ENCODE measurements at regions not wholly inside any gene's neighbourhood (a gene's known extent, or its start where the extent isn't known, plus 50 kb on each side); places are given as distances from the start of the nearest gene placed in this dataset.
A peak's percentile ranks its signal among the peaks of the same experiment; 100 is the strongest.
"Not testable (repeated sequence)": the region's sequence is repeated elsewhere in the genome, so short reads cannot be mapped to it uniquely, and the experiment has no call there.

DNA sequence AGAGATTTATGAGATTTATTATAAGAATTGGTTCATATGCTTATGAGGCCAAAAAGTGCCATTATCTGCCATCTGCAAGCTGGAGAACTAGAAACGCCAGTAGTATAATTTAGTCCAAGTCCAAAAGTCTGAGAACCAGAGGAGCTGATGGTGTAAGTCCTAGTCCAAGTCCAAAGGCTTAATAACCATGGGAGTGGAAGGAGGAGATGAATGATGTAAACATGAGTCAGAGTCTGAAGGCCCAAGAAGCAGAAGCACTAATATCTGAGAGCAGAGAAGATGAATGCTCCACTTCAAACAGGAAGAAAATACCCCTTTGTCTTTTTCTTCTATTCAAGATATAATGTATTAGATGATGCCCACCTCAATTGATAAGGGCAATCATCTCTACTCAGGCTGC, 185.7 kb downstream of the CGGBP1 start:
- peak; percentile 1 for DNase-seq (ENCODE audit: low read depth)

DNA sequence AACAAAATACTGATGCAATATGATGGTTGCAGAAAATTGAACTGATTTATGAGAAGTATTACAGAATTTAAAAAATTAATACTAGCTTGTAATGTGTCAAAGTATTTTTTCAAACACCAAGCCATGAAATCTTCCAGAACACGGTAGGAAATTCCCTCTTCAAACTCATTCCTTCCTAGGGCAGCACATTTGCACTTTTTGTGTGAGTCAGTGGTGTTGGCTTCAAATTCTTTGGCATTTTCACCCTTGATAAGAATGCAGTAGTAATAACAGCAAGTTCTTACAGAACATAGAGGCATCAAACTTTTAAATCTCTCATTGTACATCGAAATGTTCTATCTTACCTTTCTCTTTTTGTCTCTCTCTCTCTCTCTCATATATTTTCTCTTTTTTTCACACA, 191.8 kb downstream of the CGGBP1 start:
- no peak for DNase-seq (ENCODE audit: low read depth)

DNA sequence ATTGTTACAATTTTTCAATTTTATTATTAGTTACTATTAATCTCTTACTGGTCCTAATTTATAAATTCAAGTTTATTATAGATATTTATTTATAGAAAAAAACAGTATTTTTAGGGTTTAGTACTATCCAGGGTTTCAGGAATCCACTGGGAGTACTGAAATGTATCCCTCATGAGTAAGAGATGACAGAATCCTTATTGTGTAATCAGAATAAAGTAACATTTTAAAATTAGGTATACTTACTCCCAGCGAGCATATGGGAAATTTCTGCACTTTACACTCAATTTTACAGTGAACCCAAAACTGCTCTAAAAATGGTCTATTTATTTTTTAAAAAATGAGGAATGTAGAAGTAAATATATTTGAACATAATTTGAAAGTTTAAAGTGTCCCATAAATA, 202.7 kb downstream of the CGGBP1 start:
- no peak for DNase-seq (ENCODE audit: low read depth)

DNA sequence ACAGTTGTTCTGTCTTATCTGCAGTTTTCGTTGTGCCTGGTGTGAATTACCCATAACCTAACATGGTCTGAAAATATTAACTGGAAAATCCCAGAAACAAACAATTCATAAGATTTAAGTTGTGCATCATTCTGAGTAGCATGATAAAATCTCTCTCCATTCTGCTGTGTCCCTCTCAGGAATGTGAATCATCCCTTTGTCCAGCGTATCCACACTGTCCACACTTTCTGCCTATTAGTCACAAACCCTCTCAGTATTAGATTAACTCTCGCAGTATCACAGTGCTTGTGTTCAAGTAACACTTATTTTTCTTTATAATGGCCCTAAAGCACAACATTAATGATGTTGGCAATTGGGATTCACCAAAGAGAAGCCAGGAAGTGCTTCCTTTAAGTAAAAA, 203.2 kb downstream of the CGGBP1 start:
- DNase-seq (ENCODE audit: low read depth) = no peak

DNA sequence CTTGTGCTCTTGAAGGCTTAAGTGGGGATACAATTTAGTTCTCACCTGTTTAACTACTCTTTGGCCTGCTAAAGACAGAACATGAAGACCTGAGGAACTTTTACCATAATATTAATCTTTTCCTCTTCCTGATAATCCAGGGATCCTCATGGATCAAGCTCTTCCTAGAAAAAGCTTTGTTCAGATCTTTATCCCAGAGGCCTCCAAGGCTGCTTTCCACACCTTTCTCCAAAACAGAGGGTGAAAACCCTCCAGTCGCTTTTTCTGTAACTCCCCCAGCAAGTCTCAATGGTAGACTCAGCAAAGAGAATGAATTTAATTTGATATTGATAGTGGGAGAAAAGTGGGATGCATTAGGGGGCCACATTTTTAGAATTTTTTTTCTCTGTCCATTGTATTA, 203.6 kb downstream of the CGGBP1 start:
- DNase-seq (ENCODE audit: low read depth) = no peak

DNA sequence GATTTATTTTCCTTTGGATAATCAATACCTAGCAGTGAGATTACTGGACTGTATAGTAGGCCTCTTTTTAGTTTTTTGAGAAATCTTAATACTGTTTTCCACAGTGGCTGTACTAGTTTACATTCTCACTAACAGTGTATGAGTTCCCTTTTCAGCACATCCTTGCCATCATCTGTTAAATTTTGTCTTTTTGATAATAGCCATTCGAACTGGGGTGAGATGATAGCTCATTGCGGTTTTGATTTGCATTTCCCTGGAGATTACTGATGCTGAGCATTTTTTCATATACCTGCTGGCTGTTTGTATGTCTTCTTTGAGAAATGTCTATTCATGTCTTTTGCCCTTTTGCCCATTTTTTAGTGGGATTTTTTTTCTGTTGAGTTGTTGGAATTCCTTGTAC, 210.8 kb downstream of the CGGBP1 start:
- DNase-seq (ENCODE audit: low read depth) = no peak

DNA sequence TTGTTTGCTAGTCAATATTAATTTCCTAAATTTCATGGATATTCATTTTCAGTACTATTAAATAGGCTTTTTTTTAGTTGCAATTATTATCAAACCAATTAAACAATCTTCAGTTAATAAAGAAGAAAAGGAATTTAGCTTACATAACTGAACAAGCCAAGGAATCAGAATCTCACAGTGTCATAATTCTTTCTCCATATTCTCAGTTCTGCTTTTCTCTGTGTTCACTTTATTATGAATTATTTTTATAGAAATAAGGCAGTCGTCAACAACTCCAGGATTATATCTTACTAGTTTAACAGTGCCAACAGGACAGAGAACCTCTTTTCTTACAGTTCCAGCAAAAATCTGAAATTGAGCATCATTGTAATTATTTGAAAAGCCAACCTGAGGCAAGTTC, 221.7 kb downstream of the CGGBP1 start:
- no peak for DNase-seq (ENCODE audit: low read depth)

DNA sequence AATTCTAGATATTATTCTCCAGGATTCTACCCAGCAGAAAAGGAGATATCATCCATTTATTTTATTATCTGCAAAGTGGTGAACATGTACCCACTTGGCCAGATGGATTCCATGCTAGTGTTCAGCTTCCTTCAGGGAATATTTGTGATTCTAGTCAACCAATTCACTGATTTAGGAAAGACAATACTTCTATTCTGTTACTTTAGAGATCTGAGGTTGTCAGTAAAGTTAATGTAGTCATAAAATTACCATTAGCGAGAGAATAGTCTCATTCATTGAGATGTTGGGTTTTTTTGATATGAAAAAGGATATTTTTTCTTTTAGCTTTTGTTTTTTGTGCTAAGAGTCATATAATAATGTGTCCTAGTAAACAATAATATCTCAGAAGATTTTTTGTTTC, 222.8 kb downstream of the CGGBP1 start:
- DNase-seq (ENCODE audit: low read depth) = no peak

DNA sequence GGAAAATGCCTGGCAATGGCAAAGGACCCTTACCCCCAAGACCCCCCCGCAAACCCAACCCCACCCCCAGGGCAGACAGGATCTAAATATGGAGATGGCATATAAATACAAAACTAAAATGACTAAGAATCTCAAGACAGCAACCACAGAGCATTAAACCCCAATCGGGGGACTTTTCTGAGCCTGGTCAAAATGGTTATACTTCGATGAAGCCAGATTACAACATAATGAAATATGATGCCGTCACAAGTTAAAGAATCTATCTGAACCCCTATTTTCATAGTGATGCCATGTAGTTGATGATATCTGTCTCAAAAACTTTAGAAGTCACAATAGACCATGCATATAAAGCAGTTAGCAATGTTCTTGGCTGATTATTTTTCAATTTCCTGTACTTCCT, 223.6 kb downstream of the CGGBP1 start:
- DNase-seq (ENCODE audit: low read depth) = no peak

DNA sequence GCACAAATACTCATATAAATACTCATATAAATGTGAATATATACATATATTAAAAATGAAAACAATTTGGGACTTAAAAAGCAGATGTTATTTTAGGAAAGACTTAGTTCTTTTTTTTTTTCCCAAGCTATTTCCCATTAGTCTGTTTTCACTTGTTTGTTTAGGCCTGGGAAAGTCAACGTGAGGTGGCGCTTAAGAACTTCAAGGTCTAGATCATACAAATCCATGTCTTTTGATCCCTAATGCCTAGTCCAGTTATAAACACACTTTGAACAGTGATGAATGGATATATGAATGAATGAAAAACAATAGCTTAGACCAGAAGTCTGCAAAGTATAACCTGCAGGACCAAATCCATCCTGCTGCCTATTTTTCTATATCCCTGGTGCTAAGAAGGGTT, 224.5 kb downstream of the CGGBP1 start:
- no peak for DNase-seq (ENCODE audit: low read depth)

DNA sequence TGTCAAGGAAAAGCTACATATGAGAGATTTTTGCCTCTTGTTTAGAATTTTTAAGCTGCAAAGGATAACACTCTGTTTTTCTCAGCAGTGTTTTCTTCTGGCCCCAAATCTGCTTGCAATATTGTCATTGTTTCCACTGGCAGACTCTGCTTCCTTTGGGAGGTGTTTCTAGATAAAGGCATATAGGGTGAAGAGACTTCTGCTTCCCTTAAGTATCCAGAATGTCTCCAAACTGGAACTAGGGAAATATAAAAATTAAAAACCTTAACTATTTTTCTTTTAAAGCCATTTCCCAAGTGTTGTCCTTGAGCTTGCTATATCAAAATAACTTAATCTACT, 225.8 kb downstream of the CGGBP1 start:
- DNase-seq (ENCODE audit: low read depth) = no peak

DNA sequence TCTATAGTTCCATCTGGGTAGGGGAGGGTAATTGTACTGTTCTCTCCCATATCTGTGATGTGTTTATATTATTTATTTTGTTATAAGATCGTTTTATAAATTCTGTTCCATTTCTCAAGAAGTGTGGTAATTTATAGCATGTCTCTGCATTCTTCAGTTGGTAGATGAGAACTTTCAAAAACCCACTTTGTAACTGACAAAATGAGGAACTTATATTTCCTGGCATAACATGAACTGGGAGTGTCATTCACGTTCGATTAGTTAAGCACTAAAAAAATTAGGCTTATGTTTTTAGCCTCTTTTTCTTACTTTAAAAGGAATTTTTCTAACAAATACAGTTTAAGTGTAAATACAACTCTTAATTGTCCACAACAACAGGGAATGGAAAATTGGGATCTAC, 230.8 kb downstream of the CGGBP1 start:
- DNase-seq (ENCODE audit: low read depth) = no peak

DNA sequence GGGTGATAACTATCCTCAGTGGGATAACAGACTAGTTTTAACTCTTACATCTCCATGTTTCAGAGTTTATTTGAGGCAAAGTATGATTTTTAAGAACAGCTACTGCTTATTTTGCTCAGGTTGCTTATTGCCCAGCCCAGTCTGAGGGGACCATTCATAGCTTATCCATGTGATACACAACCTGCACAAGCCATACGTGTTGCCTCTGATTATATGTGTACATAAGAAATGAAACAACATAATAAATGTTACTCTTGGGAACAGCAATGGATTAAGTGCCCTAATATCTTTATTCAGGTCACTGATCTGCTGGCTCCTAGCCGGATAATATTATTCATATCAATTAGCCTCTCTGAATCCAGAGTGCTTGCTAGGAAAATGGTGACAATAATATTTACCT, 236.2 kb downstream of the CGGBP1 start:
- no peak for DNase-seq (ENCODE audit: low read depth)

DNA sequence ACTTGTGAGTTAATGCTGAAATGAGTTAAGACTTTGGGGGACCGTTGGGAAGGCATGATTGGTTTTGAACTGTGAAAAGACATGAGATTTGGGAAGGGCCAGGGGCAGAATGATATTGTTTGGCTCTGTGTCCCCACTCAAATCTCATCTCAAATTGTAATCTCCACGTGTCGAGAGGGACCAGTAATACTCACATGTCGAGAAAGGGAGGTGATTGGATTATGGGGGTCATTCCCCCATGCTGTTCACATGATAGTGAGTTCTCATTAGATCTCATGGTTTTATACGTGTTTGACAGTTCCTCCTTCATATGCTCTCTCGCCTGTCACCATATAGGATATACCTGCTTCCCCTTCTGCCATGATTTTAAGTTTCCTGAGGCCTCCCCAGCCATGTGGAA, 245.3 kb downstream of the CGGBP1 start:
- DNase-seq (ENCODE audit: low read depth) = not testable (repeated sequence)

DNA sequence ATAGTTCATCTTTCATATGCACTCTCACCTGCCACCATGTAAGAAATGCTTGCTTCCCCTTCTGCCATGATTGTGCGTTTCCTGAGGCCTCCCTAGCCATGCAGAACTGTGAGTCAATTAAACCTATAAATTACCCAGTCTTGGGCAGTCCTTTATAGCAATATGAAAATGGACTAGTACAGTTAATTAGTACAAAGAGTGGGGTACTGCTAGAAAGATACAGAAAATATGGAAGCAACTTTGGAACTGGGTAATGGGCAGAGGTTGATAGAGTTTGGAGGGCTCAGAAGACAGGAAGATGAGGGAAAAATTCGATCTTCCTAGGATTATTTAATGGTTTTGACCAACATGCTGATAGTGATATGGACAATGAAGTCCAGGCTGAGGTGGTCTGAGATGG, 246.9 kb downstream of the CGGBP1 start:
- DNase-seq (ENCODE audit: low read depth) = no peak

DNA sequence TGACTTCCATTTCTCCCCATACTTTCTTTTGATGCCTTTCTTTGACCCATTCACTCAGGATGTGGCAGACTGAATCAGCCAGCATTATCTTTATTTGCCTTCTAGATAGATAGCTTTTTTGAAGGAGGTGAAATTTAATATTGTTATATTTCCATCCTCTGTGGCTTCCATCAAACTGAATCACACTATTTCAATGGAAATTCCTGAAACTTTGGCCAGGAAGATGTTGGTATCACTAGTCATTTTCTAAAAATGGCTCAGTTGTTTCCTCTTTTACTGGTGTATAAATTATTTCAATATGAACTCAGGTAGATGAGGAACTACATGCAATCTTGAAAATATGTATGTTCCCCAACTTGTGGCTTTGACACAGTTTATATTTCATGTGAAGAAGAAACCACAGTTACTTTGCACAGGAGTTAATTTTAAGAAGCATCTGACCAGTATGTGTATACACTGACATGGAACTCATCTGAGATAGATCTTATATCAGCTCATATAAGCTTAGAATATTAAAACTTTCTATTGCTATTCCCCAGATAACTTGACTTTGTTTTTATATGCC, 248.3 kb downstream of the CGGBP1 start:
- DNase-seq (ENCODE audit: low read depth) = no peak

DNA sequence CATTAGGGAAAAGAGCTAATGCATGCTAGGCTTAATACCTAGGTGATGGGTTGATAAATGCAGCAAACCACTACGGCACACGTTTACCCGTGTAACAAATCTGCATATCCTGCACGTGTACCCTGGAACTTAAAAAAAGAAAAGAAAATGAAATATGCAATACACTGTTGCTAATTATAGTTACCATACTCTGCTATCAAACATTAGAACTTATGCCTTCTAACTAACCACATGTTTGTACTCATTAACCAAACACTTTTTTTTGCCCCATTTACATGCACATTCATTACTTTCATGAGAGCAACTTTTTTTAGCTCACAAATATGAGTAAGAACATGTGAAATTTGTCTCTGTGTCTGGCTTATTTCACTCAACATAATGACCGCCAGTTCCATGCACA, 253.1 kb downstream of the CGGBP1 start:
- DNase-seq (ENCODE audit: low read depth) = no peak

DNA sequence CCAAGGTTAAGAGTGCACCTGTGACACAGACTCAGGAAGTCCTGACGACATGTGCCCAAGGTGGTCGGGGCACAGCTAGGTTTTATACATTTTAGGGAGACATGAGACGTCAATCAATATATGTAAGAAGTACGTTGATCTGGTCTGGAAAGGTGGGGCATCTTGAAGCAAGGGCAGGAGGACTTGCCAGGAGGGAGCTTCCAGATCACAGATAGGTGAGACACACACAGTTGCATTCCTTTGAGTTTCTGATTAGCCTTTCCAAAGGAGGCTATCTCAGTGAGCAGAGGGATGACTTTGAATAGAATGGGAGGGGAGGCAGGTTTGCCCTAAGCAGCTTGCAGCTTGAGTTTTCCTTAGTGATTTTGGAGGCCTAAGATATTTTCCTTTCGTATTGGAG, 257.4 kb downstream of the CGGBP1 start:
- no peak for DNase-seq (ENCODE audit: low read depth)

DNA sequence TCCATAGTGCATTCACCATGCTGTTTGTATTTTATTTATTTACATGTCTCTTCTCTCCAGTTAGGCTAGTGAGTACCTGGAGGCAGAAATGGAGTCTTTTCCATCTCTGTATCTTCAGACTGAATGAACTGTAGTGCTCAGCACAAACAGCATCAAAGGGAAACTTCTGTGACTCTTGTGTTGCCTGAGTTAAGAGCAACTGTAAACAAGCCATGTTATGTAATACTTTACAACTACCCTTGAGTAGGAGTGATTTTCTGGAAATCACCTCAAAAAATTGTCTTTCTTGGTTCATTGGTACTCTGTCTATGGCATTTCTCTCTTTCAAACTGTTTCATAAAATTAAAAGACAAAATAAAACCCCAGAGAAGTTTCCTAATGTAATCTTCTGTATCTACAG, 258.3 kb downstream of the CGGBP1 start:
- DNase-seq (ENCODE audit: low read depth) = no peak

DNA sequence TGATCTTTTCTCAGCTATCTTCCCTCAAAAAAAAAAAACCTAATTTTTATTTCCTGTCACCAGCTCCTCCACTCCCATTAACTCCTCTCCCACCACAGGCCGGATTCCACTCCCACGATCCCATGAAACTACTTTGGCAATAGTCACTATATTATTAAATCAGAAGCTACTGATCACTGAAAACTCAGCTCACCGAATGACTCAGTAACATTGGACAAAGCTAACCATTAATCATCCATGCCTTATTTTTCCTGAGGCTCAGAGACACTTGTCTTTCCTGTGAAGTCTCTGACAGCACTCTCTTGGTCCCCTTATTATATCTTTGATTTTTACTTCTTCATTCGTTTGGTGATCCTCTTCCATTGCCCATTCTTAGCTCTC, 260.2 kb downstream of the CGGBP1 start:
- DNase-seq (ENCODE audit: low read depth) = no peak

DNA sequence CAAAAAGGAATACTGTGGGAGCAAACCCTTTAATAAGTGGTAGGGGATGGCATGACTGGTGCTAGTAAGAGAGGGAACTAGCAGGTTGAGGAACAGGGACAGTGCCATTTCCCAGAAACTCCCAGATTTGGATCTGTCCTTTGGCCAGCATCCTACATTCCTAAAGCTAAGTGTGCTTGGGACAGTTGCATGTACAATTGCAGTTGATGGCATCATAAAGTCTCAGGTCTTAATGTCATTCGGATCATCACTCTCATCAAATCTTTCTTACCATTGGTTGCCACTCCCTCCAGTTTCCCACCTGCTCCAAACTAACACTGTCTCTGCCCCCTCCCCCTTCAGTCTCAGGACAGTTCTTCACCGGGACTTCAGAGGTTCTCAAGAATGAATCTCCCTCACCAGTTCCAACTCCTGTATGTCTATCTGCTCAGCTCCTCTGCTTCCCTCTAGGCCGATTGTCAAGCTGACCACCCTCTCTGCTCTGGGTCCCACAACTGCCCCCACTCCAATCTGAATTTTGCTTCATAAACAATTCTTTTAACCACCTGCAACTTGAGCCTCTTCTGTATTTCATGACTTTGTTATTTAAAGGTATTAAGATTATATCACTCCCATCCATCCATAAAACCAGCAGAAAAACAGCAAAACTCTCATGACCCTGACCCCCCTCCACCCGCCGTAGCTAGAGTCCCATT, 260.8 kb downstream of the CGGBP1 start:
- no peak for DNase-seq (ENCODE audit: low read depth)

DNA sequence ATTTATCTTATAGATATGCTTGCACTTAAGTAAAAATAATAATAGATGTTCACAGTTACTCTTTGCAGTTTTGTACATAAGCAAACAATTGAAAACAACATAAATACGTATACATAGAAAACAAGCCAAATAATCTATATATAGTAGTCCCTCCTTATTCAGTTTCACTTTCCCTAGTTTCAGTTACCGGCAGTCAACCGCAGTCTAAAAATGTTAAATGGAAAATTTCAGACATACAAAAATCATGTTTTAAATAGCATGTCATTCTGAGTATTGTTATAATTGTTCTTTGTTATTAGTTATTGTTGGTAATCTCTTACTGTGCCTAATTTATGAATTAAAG, 262.0 kb downstream of the CGGBP1 start:
- no peak for DNase-seq (ENCODE audit: low read depth)

DNA sequence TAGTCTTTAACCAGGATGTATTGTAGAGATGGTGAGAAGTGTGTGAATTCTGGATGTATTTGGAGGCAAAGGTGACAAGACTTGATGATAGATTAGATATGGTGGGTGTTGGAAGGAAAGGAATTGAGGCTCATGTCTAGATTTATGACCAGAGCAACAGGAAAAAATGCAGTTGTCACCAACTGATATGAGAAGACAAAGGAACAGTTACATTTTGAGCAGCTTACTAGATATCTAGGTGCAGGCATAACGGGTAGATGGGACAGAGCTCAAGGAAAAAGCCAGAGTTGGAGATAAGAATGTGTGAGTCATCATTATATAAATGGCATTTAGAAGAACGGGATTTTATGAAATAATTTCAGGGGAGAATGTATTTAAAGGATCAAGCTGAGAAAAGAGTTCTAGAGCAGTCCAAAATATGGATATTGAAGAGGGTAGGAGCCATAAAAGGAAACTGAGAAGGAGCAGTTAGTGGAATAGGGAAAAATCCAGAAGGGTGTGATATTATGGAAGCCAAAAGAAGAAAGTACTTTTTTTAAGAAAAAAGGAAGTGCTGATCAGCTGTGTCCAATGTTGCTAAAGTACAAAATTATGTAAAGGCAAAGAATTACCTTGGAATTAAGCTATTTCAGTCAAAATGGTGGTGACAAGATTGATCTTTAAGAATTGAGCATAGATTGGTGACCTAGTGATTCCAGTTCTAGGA, 262.5 kb downstream of the CGGBP1 start:
- no peak for DNase-seq (ENCODE audit: low read depth)

DNA sequence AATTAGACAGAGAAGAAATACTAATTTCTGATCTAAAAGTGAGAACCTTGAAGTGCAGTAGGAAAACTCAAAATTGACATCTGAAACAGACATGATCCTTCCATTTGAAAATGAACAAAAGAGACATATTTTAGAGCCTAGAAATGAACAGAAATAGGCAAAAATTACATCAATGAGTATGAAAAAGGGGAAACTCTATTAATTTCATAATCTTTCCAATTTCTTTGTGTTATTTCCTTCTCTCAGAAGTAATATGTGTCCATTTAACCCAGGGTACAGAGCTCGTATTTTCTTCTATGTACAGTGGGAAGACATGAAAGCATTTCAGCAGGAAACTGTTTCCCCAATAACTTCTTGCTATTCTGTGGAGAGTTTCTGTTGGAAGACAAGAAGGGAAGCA, 263.1 kb downstream of the CGGBP1 start:
- DNase-seq (ENCODE audit: low read depth) = no peak

Measured in fibroblast of the conjunctiva (primary cell).